A549 (cell line): ENCODE measurements at regions not wholly inside any gene's neighbourhood (a gene's known extent, or its start where the extent isn't known, plus 50 kb on each side); places are given as distances from the start of the nearest gene placed in this dataset.

Experiments
- ATAC-seq, 2 experiments: fragments of 200-7000 bp in 1 of 2; fragments of >200 bp in 1 of 2; cut with Nextera tagmentation in 1 of 2; cut with Tn5 transposase in 1 of 2; 3 replicates each; pipeline versions ENCODE4 v1.8.0 to v1.9.1; 2018 to 2020; ENCODE audit warnings: mild to moderate bottlenecking in 1 of 2, moderate library complexity in 1 of 2
- CTCF ChIA-PET: fragments of 300-600 bp; sonication (Branson Sonifier 250); formaldehyde crosslinking; extraction: SDS; loops from one replicate; lab custom pipeline; 2021; ENCODE audit warnings: antibody characterized with exemption, inconsistent platforms; lab: Yijun Ruan, JAX
- POLR2A ChIA-PET: fragments of 350-600 bp; formaldehyde crosslinking; extraction: SDS; loops from one replicate; lab custom pipeline; 2021; ENCODE audit warnings: antibody characterized with exemption, inconsistent platforms; lab: Yijun Ruan, JAX
- DNase-seq, 2 experiments: peaks; one replicate each; pipeline versions ENCODE4 v3.0.0 to v3.0.0-alpha.2; 2011 to 2016; ENCODE audit warnings: low read depth in 1 of 2, low spot score in 1 of 2
- FAIRE-seq: peaks from 2 replicates; lab custom pipeline; 2011; peaks lifted over from hg19 to GRCh38; lab: Jason Lieb, UNC
- H3K27ac ChIP-seq, 2 experiments: fragments of >200 bp; sonication (Bioruptor Twin); formaldehyde crosslinking; 3 replicates each; pipeline ENCODE4 v1.5.1; 2016 to 2017
- H3K4me1 ChIP-seq: fragments of >200 bp; sonication (Bioruptor Twin); formaldehyde crosslinking; 3 replicates; pipeline ENCODE4 v1.6.1; 2016
- H3K4me2 ChIP-seq: fragments of >200 bp; sonication (Bioruptor Twin); formaldehyde crosslinking; 3 replicates; pipeline ENCODE4 v1.6.1; 2016
- H3K4me3 ChIP-seq: fragments of >200 bp; sonication (Bioruptor Twin); formaldehyde crosslinking; 3 replicates; pipeline ENCODE4 v1.5.1; 2016
- H3K9me3 ChIP-seq: fragments of >200 bp; sonication (Bioruptor Twin); formaldehyde crosslinking; 3 replicates; pipeline ENCODE4 v1.6.1; 2016
- CEBPB ChIP-seq, 2 experiments: fragments of >200 bp in 1 of 2; sonication (Bioruptor Twin) in 1 of 2; formaldehyde crosslinking in 1 of 2; IDR thresholded peaks; 2 replicates each; pipeline ENCODE4 v1.6.1; 2012 to 2016
- EP300 ChIP-seq, 2 experiments: fragments of >200 bp; sonication (Bioruptor Twin); formaldehyde crosslinking; IDR thresholded peaks; 2 replicates in 1 of 2; 3 replicates in 1 of 2; pipeline ENCODE4 v1.6.1; 2016 to 2017
- ESRRA ChIP-seq: fragments of 150-350 bp; IDR thresholded peaks from 2 replicates; pipeline ENCODE4 v1.6.1; 2014; ENCODE audit warnings: mild to moderate bottlenecking, low read length, borderline replicate concordance
- FOSL2 ChIP-seq, 2 experiments: fragments of 450-650 bp in 1 of 2; fragments of >200 bp in 1 of 2; sonication (Bioruptor Twin) in 1 of 2; formaldehyde crosslinking; IDR thresholded peaks; 2 replicates each; pipeline versions ENCODE4 v1.5.0 to v1.6.1; 2016 to 2020; ENCODE audit warnings: mild to moderate bottlenecking in 1 of 2, moderate library complexity in 1 of 2
- FOXS1 ChIP-seq: fragments of 250-450 bp; sonication (Bioruptor Pico); IDR thresholded peaks from 2 replicates; pipeline ENCODE4 v1.5.0; 2020; ENCODE audit warnings: mild to moderate bottlenecking, moderate library complexity
- HEYL ChIP-seq: fragments of 250-450 bp; sonication (Bioruptor Pico); IDR thresholded peaks from 2 replicates; pipeline ENCODE4 v1.8.0; 2021; ENCODE audit warnings: mild to moderate bottlenecking, moderate library complexity
- HOXB13 ChIP-seq: fragments of 250-450 bp; sonication (Bioruptor Pico); IDR thresholded peaks from 2 replicates; pipeline ENCODE4 v1.5.0; 2020; ENCODE audit warnings: low read depth, mild to moderate bottlenecking, moderate library complexity
- JUN ChIP-seq, 2 experiments: fragments of >200 bp; sonication (Bioruptor Twin); formaldehyde crosslinking; IDR thresholded peaks; 2 replicates in 1 of 2; 3 replicates in 1 of 2; pipeline ENCODE4 v1.6.1; 2016 to 2017
- KDM1A ChIP-seq: fragments of 200-600 bp; sonication (generic); IDR thresholded peaks from 2 replicates; pipeline ENCODE4 v1.6.1; 2016; ENCODE audit warnings: low read depth, mild to moderate bottlenecking
- MAX ChIP-seq: IDR thresholded peaks from 2 replicates; pipeline ENCODE4 v1.6.1; 2012
- MYC ChIP-seq: IDR thresholded peaks from 2 replicates; pipeline ENCODE4 v1.6.1; 2012; ENCODE audit warnings: mild to moderate bottlenecking, inconsistent platforms, low read length, improper control_type of control experiment, borderline replicate concordance
- NFE2L2 ChIP-seq: fragments of 150-350 bp; conservative IDR thresholded peaks from 2 replicates; pipeline ENCODE4 v1.6.1; 2014; ENCODE audit warnings: low read length
- POLR2A ChIP-seq: IDR thresholded peaks from 2 replicates; pipeline ENCODE4 v1.6.1; 2012; ENCODE audit warnings: mild to moderate bottlenecking, low read length
- RNF2 ChIP-seq: fragments of 200-600 bp; sonication (generic); IDR thresholded peaks from 2 replicates; pipeline ENCODE4 v1.6.1; 2016; ENCODE audit warnings: low read depth, mild to moderate bottlenecking, antibody characterized with exemption, moderate library complexity, borderline replicate concordance
- SMC3 ChIP-seq: fragments of >200 bp; sonication (Bioruptor Twin); formaldehyde crosslinking; IDR thresholded peaks from 3 replicates; pipeline ENCODE4 v1.6.1; 2018; ENCODE audit warnings: inconsistent platforms
- ZFP36 ChIP-seq: fragments of 450-650 bp; IDR thresholded peaks from 2 replicates; pipeline ENCODE4 v1.6.1; 2014; ENCODE audit warnings: borderline replicate concordance; ENCODE audit not compliant: partially characterized antibody
- ZNF302 ChIP-seq: fragments of 250-450 bp; sonication (Bioruptor Pico); IDR thresholded peaks from 2 replicates; pipeline ENCODE4 v1.9.0; 2021; ENCODE audit warnings: inconsistent platforms, mild to moderate bottlenecking, moderate library complexity
- ZSCAN20 ChIP-seq: fragments of 250-450 bp; sonication (Bioruptor Pico); IDR thresholded peaks from 2 replicates; pipeline ENCODE4 v1.8.0; 2022; ENCODE audit warnings: mild to moderate bottlenecking, moderate library complexity
- WGBS: methylation state at CpG from one replicate; pipeline ENCODE4 v1.1.6; 2017; ENCODE audit errors: missing lambda C conversion rate; 5-methylcytosine and 5-hydroxymethylcytosine counted together
- TF ChIP-seq, protein P1 (sequence below): fragments of 250-450 bp; sonication (Bioruptor Pico); IDR thresholded peaks from 2 replicates; pipeline ENCODE4 v1.5.0; 2020; ENCODE audit warnings: low read depth, mild to moderate bottlenecking, moderate library complexity
- TF ChIP-seq, protein P2 (sequence below): fragments of 150-350 bp; IDR thresholded peaks from 2 replicates; pipeline ENCODE4 v1.6.1; 2014; ENCODE audit warnings: low read depth, mild to moderate bottlenecking, low read length
- TF ChIP-seq, protein P3 (sequence below): IDR thresholded peaks from 2 replicates; pipeline ENCODE4 v1.6.1; 2012; ENCODE audit warnings: low read depth, borderline replicate concordance
- TF ChIP-seq, protein P4 (sequence below): fragments of 250-450 bp; sonication (Bioruptor Pico); IDR thresholded peaks from 2 replicates; pipeline ENCODE4 v1.5.0; 2021; ENCODE audit warnings: mild to moderate bottlenecking, moderate library complexity, borderline replicate concordance

DNA sequence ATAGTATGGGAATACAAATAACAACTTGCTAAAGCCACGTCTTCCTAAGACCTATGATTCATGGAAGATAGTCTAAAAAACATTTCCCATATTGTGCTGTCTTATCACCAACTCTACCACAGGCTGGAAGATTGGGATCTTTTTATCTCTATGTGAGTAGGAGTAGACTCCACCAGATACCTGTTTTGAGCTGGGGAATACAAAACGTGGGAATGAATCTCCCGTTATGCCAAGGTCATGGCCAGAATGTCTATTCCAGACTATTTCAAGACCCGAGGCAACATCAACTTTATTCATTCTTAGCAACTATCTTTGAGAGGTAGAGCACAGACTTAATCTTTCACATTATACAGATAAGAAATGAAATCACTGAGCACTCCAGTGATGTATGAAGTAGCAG is 2350.9 kb upstream of the WWC1 start:
- ChIA-PET POLR2A (no interaction called here), CTCF (no interaction called here)
- WGBS, result 2% methylated on average over 4 of the region's 4 CpGs

DNA sequence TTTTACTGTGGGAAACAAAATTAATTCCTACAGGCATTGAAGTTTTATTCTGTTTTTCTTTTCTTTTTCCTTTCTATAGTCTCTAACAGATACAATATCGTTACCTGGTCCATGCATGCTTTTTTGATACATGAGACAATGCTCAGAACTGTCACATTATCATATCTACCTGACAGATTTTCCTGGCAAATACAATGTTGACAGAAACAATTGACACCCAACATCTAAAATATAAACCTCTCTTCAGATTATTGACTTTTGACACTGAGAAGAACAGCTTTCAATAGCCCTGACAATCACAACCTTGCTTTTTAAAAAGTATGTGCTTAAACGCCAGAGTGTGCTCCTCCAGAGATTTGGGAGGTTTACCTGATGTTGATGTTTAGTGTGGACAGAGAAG is 2334.6 kb upstream of the WWC1 start:
- Histone ChIP-seq H3K9me3 (no peaks in the 10 kb centered on the region), H3K4me1 (no peaks in the 10 kb centered on the region), H3K4me2 (no peak overlapping the region), H3K27ac (no peak overlapping the region), H3K4me3 (no peak overlapping the region)
- FAIRE-seq (no peak), ATAC-seq (no peak), DNase-seq (no peak)
- ChIA-PET CTCF (no interaction called here), POLR2A (no interaction called here)
- TF ChIP-seq SMC3 (no peak), HOXB13 (no peak), ZFP36 (no peak), POLR2A (no peak), CEBPB (IDR thresholded peaks at IDR 0.05) (no peak), KDM1A (no peak), RNF2 (no peak), HEYL (CRISPR knock-in tag) (no peak), EP300 (IDR thresholded peaks at IDR 0.05) (no peak), MAX (no peak)
- TF ChIP-seq, protein P1, sequence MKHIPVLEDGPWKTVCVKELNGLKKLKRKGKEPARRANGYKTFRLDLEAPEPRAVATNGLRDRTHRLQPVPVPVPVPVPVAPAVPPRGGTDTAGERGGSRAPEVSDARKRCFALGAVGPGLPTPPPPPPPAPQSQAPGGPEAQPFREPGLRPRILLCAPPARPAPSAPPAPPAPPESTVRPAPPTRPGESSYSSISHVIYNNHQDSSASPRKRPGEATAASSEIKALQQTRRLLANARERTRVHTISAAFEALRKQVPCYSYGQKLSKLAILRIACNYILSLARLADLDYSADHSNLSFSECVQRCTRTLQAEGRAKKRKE (CRISPR knock-in tag), result no peak
- TF ChIP-seq, protein P2, sequence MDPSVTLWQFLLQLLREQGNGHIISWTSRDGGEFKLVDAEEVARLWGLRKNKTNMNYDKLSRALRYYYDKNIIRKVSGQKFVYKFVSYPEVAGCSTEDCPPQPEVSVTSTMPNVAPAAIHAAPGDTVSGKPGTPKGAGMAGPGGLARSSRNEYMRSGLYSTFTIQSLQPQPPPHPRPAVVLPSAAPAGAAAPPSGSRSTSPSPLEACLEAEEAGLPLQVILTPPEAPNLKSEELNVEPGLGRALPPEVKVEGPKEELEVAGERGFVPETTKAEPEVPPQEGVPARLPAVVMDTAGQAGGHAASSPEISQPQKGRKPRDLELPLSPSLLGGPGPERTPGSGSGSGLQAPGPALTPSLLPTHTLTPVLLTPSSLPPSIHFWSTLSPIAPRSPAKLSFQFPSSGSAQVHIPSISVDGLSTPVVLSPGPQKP, result no peak
- TF ChIP-seq, protein P3, sequence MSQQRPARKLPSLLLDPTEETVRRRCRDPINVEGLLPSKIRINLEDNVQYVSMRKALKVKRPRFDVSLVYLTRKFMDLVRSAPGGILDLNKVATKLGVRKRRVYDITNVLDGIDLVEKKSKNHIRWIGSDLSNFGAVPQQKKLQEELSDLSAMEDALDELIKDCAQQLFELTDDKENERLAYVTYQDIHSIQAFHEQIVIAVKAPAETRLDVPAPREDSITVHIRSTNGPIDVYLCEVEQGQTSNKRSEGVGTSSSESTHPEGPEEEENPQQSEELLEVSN, result no peak
- 1% methylated on average over 2 of the region's 2 CpGs for WGBS

More for the DNA sequence above, 2350.9 kb upstream of the WWC1 start:
- Histone ChIP-seq H3K27ac (no peak overlapping the region), H3K4me1 (no peaks in the 10 kb centered on the region), H3K4me3 (no peak overlapping the region), H3K4me2 (no peak overlapping the region), H3K9me3 (no peaks in the 10 kb centered on the region)
- DNase-seq (no peak), ATAC-seq (no peak), FAIRE-seq (no peak)
- TF ChIP-seq FOSL2 (IDR thresholded peaks at IDR 0.05), result no peak
- TF ChIP-seq FOSL2 (CRISPR knock-in tag; IDR thresholded peaks at IDR 0.05), result no peak
- no peak for TF ChIP-seq ZSCAN20
- TF ChIP-seq, protein P4, sequence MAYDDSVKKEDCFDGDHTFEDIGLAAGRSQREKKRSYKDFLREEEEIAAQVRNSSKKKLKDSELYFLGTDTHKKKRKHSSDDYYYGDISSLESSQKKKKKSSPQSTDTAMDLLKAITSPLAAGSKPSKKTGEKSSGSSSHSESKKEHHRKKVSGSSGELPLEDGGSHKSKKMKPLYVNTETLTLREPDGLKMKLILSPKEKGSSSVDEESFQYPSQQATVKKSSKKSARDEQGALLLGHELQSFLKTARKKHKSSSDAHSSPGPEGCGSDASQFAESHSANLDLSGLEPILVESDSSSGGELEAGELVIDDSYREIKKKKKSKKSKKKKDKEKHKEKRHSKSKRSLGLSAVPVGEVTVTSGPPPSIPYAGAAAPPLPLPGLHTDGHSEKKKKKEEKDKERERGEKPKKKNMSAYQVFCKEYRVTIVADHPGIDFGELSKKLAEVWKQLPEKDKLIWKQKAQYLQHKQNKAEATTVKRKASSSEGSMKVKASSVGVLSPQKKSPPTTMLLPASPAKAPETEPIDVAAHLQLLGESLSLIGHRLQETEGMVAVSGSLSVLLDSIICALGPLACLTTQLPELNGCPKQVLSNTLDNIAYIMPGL, result no peak
- TF ChIP-seq ZNF302 (CRISPR knock-in tag), result no peak
- TF ChIP-seq NFE2L2, result no peak
- TF ChIP-seq JUN (IDR thresholded peaks at IDR 0.05), result no peak
- no peak for TF ChIP-seq FOXS1 (CRISPR knock-in tag)
- no peak for TF ChIP-seq CEBPB (IDR thresholded peaks at IDR 0.05)
- no peak for TF ChIP-seq MYC
- TF ChIP-seq ESRRA, result no peak
